ENCODE measurements at regions not wholly inside any gene's neighbourhood (a gene's known extent, or its start where the extent isn't known, plus 50 kb on each side); places are given as distances from the start of the nearest gene placed in this dataset.
"Not testable (repeated sequence)": the region's sequence is repeated elsewhere in the genome, so short reads cannot be mapped to it uniquely, and the experiment has no call there.

- DNase-seq (ENCODE audit: low read depth in 3 of 3, low spot score in 2 of 3): no peak
These were observed 302.4 kb downstream of the PTGER3 start for GRCh38 chr1:70745199-70745598.

- DNase-seq (ENCODE audit: low read depth in 3 of 3, low spot score in 2 of 3): not testable (repeated sequence)
These were observed 301.6 kb downstream of the PTGER3 start for GRCh38 chr1:70746062-70746461.

GRCh38 chr1:70747123-70747522 is 300.5 kb downstream of the PTGER3 start:
- not testable (repeated sequence) for DNase-seq (ENCODE audit: low read depth in 3 of 3, low spot score in 2 of 3)

GRCh38 chr1:70751676-70752287 is 295.8 kb downstream of the PTGER3 start:
- not testable (repeated sequence) for DNase-seq (ENCODE audit: low read depth in 3 of 3, low spot score in 2 of 3)

GRCh38 chr1:70754701-70755100 is 292.9 kb downstream of the PTGER3 start:
- DNase-seq (ENCODE audit: low read depth in 3 of 3, low spot score in 2 of 3): no peak

GRCh38 chr1:70760154-70760553 is 287.5 kb downstream of the PTGER3 start:
- DNase-seq (ENCODE audit: low read depth in 3 of 3, low spot score in 2 of 3): no peak

- no peak for DNase-seq (ENCODE audit: low read depth in 3 of 3, low spot score in 2 of 3)
These were observed 285.2 kb downstream of the PTGER3 start for GRCh38 chr1:70762386-70762785.

- DNase-seq (ENCODE audit: low read depth in 3 of 3, low spot score in 2 of 3): no peak
These were observed 282.9 kb downstream of the PTGER3 start for GRCh38 chr1:70764747-70765146.

- DNase-seq (ENCODE audit: low read depth in 3 of 3, low spot score in 2 of 3): no peak
These were observed 280.2 kb downstream of the PTGER3 start for GRCh38 chr1:70767377-70767776.

- DNase-seq (ENCODE audit: low read depth in 3 of 3, low spot score in 2 of 3): no peak
These were observed 279.4 kb downstream of the PTGER3 start for GRCh38 chr1:70768216-70768615.

- DNase-seq (ENCODE audit: low read depth in 3 of 3, low spot score in 2 of 3): no peak
These were observed 269.4 kb downstream of the PTGER3 start for GRCh38 chr1:70778056-70778762.

GRCh38 chr1:70778934-70779333 is 268.7 kb downstream of the PTGER3 start:
- no peak for DNase-seq (ENCODE audit: low read depth in 3 of 3, low spot score in 2 of 3)

- no peak for DNase-seq (ENCODE audit: low read depth in 3 of 3, low spot score in 2 of 3)
These were observed 268.0 kb downstream of the PTGER3 start for GRCh38 chr1:70779571-70779970.

- DNase-seq (ENCODE audit: low read depth in 3 of 3, low spot score in 2 of 3): no peak
These were observed 262.3 kb downstream of the PTGER3 start for GRCh38 chr1:70785287-70785686.

- no peak for DNase-seq (ENCODE audit: low read depth in 3 of 3, low spot score in 2 of 3)
These were observed 257.2 kb downstream of the PTGER3 start for GRCh38 chr1:70790232-70790923.

GRCh38 chr1:70795064-70795463 is 252.6 kb downstream of the PTGER3 start:
- not testable (repeated sequence) for DNase-seq (ENCODE audit: low read depth in 3 of 3, low spot score in 2 of 3)

- not testable (repeated sequence) for DNase-seq (ENCODE audit: low read depth in 3 of 3, low spot score in 2 of 3)
These were observed 251.3 kb downstream of the PTGER3 start for GRCh38 chr1:70796298-70796697.

GRCh38 chr1:70802625-70803024 is 245.0 kb downstream of the PTGER3 start:
- not testable (repeated sequence) for DNase-seq (ENCODE audit: low read depth in 3 of 3, low spot score in 2 of 3)

GRCh38 chr1:70805641-70806040 is 242.0 kb downstream of the PTGER3 start:
- no peak for DNase-seq (ENCODE audit: low read depth in 3 of 3, low spot score in 2 of 3)

- DNase-seq (ENCODE audit: low read depth in 3 of 3, low spot score in 2 of 3): no peak
These were observed 240.4 kb downstream of the PTGER3 start for GRCh38 chr1:70807088-70807664.

- DNase-seq (ENCODE audit: low read depth in 3 of 3, low spot score in 2 of 3): no peak
These were observed 238.5 kb downstream of the PTGER3 start for GRCh38 chr1:70809069-70809468.
